Esophagus muscularis mucosa (tissue), 4 donors: ENCODE measurements at regions not wholly inside any gene's neighbourhood (a gene's known extent, or its start where the extent isn't known, plus 50 kb on each side); places are given as distances from the start of the nearest gene placed in this dataset.

ENCODE experiments used
- DNase-seq: peaks from one replicate; pipeline ENCODE4 v3.0.0-alpha.2; 2017; ENCODE audit errors: extremely low spot score
- H3K27ac ChIP-seq, 4 donors: fragments of 200-600 bp; sonication (generic); replicated peaks in 1 of 4; 1 replicate in 3 of 4; 2 replicates in 1 of 4; pipeline ENCODE4 v1.5.1; 2016 to 2019; ENCODE audit warnings: mild to moderate bottlenecking in 1 of 4
- H3K27me3 ChIP-seq, 4 donors: fragments of 200-600 bp; sonication (generic); one replicate each; pipeline versions ENCODE4 v1.5.1 to v1.6.0; 2016 to 2019
- H3K36me3 ChIP-seq, 4 donors: fragments of 200-600 bp; sonication (generic); one replicate each; pipeline ENCODE4 v1.5.1; 2016 to 2019
- H3K4me1 ChIP-seq, 4 donors: fragments of 200-600 bp; sonication (generic); one replicate each; pipeline ENCODE4 v1.5.1; 2016 to 2019
- H3K4me3 ChIP-seq, 4 donors: fragments of 200-600 bp; sonication (generic); 1 replicate in 2 of 4; 2 replicates in 2 of 4; pipeline ENCODE4 v1.5.1; 2016 to 2019; ENCODE audit warnings: mild to moderate bottlenecking in 4 of 4, moderate library complexity in 1 of 4
- H3K9me3 ChIP-seq, 4 donors: fragments of 200-600 bp; sonication (generic); 1 replicate in 3 of 4; 2 replicates in 1 of 4; pipeline ENCODE4 v1.5.1; 2016 to 2019
- EP300 ChIP-seq: sonication (generic); formaldehyde crosslinking; IDR thresholded peaks from one replicate; pipeline ENCODE4 v1.6.1; 2017; ENCODE audit warnings: antibody characterized with exemption
- POLR2A ChIP-seq: fragments of 450-650 bp; IDR thresholded peaks from one replicate; pipeline ENCODE4 v1.6.1; 2017; ENCODE audit warnings: antibody characterized with exemption, moderate library complexity, mild to moderate bottlenecking, low read depth
- POLR2AphosphoS5 ChIP-seq, 2 donors: sonication (generic); formaldehyde crosslinking; IDR thresholded peaks; one replicate each; pipeline ENCODE4 v1.6.1; 2017; ENCODE audit warnings: antibody characterized with exemption in 2 of 2
- WGBS: methylation state at CpG from one replicate; pipeline ENCODE4 v1.1.5; 2018; 5-methylcytosine and 5-hydroxymethylcytosine counted together
- intact Hi-C: fragments of 100-400 bp; cut with DNase I; formaldehyde crosslinking; loops from one replicate; pipeline ENCODE4 v1.15.1; 2023
- TF ChIP-seq, protein P1 (sequence below), 3 experiments: fragments of 200-600 bp in 2 of 3; fragments of 450-650 bp in 1 of 3; sonication (generic) in 2 of 3; IDR thresholded peaks; one replicate each; pipeline ENCODE4 v1.5.1; 2017 to 2019; ENCODE audit warnings: antibody characterized with exemption in 3 of 3, mild to moderate bottlenecking in 2 of 3, moderate library complexity in 1 of 3

DNA sequence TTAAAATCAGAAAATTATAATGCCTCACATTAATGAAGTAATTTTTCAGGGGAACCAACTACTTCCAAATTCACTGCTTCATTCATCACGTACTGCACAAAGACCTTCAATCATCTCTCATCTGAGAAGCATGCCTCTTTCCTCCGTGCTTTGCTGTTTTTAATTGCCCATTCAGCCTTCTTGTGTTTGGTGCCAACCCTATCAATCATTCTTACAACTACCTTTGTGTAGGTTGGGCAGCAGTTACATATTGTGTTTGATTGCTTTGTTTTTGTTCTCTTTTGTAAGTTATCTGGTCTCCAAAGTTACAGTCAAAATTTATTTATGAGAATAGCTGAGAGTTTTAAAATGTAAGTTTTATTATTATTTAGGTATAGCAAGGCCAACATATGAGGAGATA, 549.0 kb upstream of the SLC8A1 start:
- no peaks in the 10 kb centered on the region for H3K9me3 ChIP-seq
- no peak overlapping the region for H3K4me3 ChIP-seq
- no peak for DNase-seq
- H3K36me3 ChIP-seq: no peaks in the 10 kb centered on the region
- TF ChIP-seq POLR2A (no peak), EP300 (no peak), POLR2AphosphoS5 (IDR thresholded peaks at IDR 0.05) (no peak)
- TF ChIP-seq, protein P1, sequence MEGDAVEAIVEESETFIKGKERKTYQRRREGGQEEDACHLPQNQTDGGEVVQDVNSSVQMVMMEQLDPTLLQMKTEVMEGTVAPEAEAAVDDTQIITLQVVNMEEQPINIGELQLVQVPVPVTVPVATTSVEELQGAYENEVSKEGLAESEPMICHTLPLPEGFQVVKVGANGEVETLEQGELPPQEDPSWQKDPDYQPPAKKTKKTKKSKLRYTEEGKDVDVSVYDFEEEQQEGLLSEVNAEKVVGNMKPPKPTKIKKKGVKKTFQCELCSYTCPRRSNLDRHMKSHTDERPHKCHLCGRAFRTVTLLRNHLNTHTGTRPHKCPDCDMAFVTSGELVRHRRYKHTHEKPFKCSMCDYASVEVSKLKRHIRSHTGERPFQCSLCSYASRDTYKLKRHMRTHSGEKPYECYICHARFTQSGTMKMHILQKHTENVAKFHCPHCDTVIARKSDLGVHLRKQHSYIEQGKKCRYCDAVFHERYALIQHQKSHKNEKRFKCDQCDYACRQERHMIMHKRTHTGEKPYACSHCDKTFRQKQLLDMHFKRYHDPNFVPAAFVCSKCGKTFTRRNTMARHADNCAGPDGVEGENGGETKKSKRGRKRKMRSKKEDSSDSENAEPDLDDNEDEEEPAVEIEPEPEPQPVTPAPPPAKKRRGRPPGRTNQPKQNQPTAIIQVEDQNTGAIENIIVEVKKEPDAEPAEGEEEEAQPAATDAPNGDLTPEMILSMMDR (IDR thresholded peaks at IDR 0.05): no peak
- intact Hi-C loops: no loop called here
- no peaks in the 10 kb centered on the region for H3K27me3 ChIP-seq
- no peaks in the 10 kb centered on the region for H3K4me1 ChIP-seq
- 67% methylated on average over 2 of the region's 2 CpGs for WGBS
- H3K27ac ChIP-seq: no peak overlapping the region

DNA sequence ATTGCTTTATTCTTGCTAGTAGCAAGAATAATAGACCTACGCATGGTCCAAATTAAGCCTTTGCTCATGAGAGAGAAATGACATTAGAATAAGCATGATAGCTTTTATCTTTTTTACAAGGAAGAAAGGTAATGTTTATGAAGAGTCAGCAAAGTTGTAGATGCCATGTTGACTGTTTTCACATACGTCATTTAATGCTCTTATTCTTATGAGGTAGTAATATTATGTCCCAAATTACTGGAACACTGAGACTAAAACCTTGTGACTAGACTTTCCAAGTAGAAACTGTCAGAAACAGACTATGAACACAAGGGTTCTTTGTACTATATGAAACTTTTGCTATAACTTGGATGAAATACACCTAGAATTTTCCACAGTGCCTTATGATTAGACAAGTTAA, 552.8 kb upstream of the SLC8A1 start:
- Histone ChIP-seq H3K4me3 (no peak overlapping the region), H3K36me3 (no peaks in the 10 kb centered on the region), H3K9me3 (no peaks in the 10 kb centered on the region), H3K27me3 (no peaks in the 10 kb centered on the region), H3K4me1 (no peaks in the 10 kb centered on the region), H3K27ac (no peak overlapping the region)
- TF ChIP-seq POLR2AphosphoS5 (IDR thresholded peaks at IDR 0.05): no peak
- 87% methylated on average over 2 of the region's 2 CpGs for WGBS
- DNase-seq: no peak
- intact Hi-C loops: no loop called here

DNA sequence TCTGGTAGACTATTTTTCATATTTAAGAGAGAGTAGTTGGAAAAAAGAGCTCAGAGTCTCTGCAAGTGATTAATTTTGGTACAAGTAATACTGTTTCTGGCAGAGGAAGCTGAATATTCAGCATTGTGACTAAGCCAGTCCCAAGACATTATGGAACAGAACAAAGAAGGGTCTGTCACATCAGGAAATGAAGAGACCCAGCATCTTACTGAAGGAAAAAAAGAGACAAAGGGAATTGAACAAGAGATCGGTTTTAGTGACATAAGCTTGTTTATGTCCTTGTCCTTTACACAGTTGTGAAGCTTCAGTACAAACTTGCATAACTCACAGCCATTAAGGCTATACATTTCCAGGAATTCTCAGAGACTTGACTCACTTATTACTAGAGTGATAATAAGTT, 568.5 kb upstream of the SLC8A1 start:
- Histone ChIP-seq H3K9me3 (no peaks in the 10 kb centered on the region), H3K4me1 (no peaks in the 10 kb centered on the region), H3K27me3 (no peaks in the 10 kb centered on the region), H3K4me3 (no peak overlapping the region), H3K27ac (no peak overlapping the region), H3K36me3 (no peaks in the 10 kb centered on the region)
- no peak for TF ChIP-seq EP300
- TF ChIP-seq POLR2A: no peak
- TF ChIP-seq POLR2AphosphoS5 (IDR thresholded peaks at IDR 0.05): no peak
- TF ChIP-seq, protein P1 (IDR thresholded peaks at IDR 0.05): no peak
- no peak for DNase-seq
- WGBS: 50% methylated on average over 1 of the region's 1 CpG
- intact Hi-C loops: no loop called here

DNA sequence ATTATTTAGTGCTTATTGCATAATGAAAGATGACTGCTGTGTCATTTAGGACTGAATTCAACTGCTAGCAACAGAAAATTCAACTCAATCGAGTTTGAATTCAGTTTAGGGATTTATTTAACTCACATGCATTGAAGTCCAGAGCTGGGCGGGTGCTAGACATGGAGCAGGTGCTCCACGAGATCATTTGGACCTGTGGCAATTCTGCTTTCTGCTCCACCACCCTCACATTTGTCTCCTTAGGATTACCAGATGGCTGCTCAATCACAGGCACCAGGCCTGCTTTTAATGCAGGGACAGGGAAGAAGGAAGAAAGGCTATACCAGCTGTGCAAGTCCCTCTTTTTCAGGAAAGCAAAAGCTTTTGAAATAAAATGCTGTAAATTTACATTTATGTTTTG, 572.9 kb upstream of the SLC8A1 start:
- Histone ChIP-seq H3K27ac (no peak overlapping the region), H3K36me3 (no peaks in the 10 kb centered on the region), H3K4me1 (no peaks in the 10 kb centered on the region), H3K9me3 (no peaks in the 10 kb centered on the region), H3K4me3 (no peak overlapping the region), H3K27me3 (no peaks in the 10 kb centered on the region)
- 67% methylated on average over 3 of the region's 3 CpGs for WGBS
- intact Hi-C loops: no loop called here
- DNase-seq: no peak
- TF ChIP-seq POLR2A: no peak
- TF ChIP-seq, protein P1 (IDR thresholded peaks at IDR 0.05): no peak
- TF ChIP-seq POLR2AphosphoS5 (IDR thresholded peaks at IDR 0.05): no peak

DNA sequence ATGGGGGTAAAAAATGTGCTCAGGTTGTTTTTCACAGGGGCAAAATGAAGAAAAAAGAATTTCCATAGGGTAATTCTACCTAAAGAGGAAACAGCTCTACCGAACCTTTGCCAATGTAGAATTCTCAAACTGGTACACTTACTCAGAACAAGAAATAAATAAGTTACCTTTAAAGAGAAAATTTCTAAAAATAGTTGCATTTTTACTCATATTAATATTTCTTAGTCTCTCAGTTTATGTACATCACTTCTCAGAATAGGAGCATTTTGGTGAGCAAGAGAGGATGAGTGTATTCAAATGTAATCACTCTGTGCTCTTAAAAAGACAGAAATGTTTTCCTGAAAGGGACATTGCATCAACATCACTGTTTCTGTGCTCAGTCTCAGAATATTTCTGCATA, 574.7 kb upstream of the SLC8A1 start:
- Histone ChIP-seq H3K27ac (no peak overlapping the region), H3K27me3 (no peaks in the 10 kb centered on the region), H3K36me3 (no peaks in the 10 kb centered on the region), H3K4me1 (no peaks in the 10 kb centered on the region), H3K9me3 (no peaks in the 10 kb centered on the region), H3K4me3 (no peak overlapping the region)
- TF ChIP-seq POLR2AphosphoS5 (IDR thresholded peaks at IDR 0.05) (no peak), POLR2A (no peak)
- TF ChIP-seq, protein P1 (IDR thresholded peaks at IDR 0.05): no peak
- intact Hi-C loops: no loop called here
- 89% methylated on average over 1 of the region's 1 CpG for WGBS
- no peak for DNase-seq
